ENCODE measurements at regions not wholly inside any gene's neighbourhood (a gene's known extent, or its start where the extent isn't known, plus 50 kb on each side); places are given as distances from the start of the nearest gene placed in this dataset.

GRCh38 chr14:76551906-76552305 is 176.0 kb downstream of the ESRRB start:
- no peak for DNase-seq

- no peak for DNase-seq
Measured at GRCh38 chr14:76564471-76565422, 188.8 kb downstream of the ESRRB start.

- DNase-seq, result no peak
Measured at GRCh38 chr14:76566439-76566838, 190.5 kb downstream of the ESRRB start.

- no peak for DNase-seq
Measured at GRCh38 chr14:76574416-76575095, 186.7 kb upstream of the VASH1 start.

- no peak for DNase-seq
Measured at GRCh38 chr14:76575108-76575507, 186.2 kb upstream of the VASH1 start.

- DNase-seq, result no peak
Measured at GRCh38 chr14:76576047-76576741, 185.1 kb upstream of the VASH1 start.

- no peak for DNase-seq
Measured at GRCh38 chr14:76577090-76577489, 184.2 kb upstream of the VASH1 start.

GRCh38 chr14:76577837-76578236 is 183.4 kb upstream of the VASH1 start:
- no peak for DNase-seq

- no peak for DNase-seq
Measured at GRCh38 chr14:76580399-76580798, 180.9 kb upstream of the VASH1 start.

- no peak for DNase-seq
Measured at GRCh38 chr14:76580967-76581366, 180.3 kb upstream of the VASH1 start.

GRCh38 chr14:76581592-76581991 is 179.7 kb upstream of the VASH1 start:
- DNase-seq, result no peak

- no peak for DNase-seq
Measured at GRCh38 chr14:76582447-76582846, 178.8 kb upstream of the VASH1 start.

- DNase-seq, result no peak
Measured at GRCh38 chr14:76583174-76583573, 178.1 kb upstream of the VASH1 start.

GRCh38 chr14:76583805-76584204 is 177.5 kb upstream of the VASH1 start:
- DNase-seq, result no peak

- DNase-seq, result no peak
Measured at GRCh38 chr14:76584271-76584702, 177.0 kb upstream of the VASH1 start.

GRCh38 chr14:76585616-76586015 is 175.7 kb upstream of the VASH1 start:
- DNase-seq, result no peak

- DNase-seq, result no peak
Measured at GRCh38 chr14:76589246-76589645, 172.0 kb upstream of the VASH1 start.

GRCh38 chr14:76591266-76591665 is 170.0 kb upstream of the VASH1 start:
- DNase-seq, result no peak

- DNase-seq, result no peak
Measured at GRCh38 chr14:76595266-76595665, 166.0 kb upstream of the VASH1 start.

GRCh38 chr14:76597387-76597786 is 163.9 kb upstream of the VASH1 start:
- no peak for DNase-seq

- DNase-seq, result no peak
Measured at GRCh38 chr14:76599141-76599540, 162.1 kb upstream of the VASH1 start.

- no peak for DNase-seq
Measured at GRCh38 chr14:76599559-76600287, 161.5 kb upstream of the VASH1 start.

- no peak for DNase-seq
Measured at GRCh38 chr14:76603713-76604112, 157.6 kb upstream of the VASH1 start.
